NT2/D1 (cell line): ENCODE measurements at regions not wholly inside any gene's neighbourhood (a gene's known extent, or its start where the extent isn't known, plus 50 kb on each side); places are given as distances from the start of the nearest gene placed in this dataset.

Source experiments
- DNase-seq: peaks from one replicate; pipeline ENCODE4 v3.0.0-alpha.2; 2011; ENCODE audit warnings: low read depth, low spot score
- H3K27me3 ChIP-seq: 2 replicates; pipeline ENCODE4 v1.6.0; 2011; ENCODE audit warnings: mild to moderate bottlenecking; ENCODE audit not compliant: insufficient read length, insufficient read depth
- H3K36me3 ChIP-seq: 2 replicates; pipeline ENCODE4 v1.6.1; 2011; ENCODE audit warnings: mild to moderate bottlenecking, low read length, mixed read lengths; ENCODE audit not compliant: insufficient read depth, insufficient read length
- H3K4me1 ChIP-seq: 2 replicates; pipeline ENCODE4 v1.5.1; 2011; ENCODE audit not compliant: insufficient read depth, insufficient read length
- H3K4me3 ChIP-seq: 2 replicates; pipeline ENCODE4 v1.5.1; 2011; ENCODE audit warnings: low read depth; ENCODE audit not compliant: insufficient read length
- H3K9ac ChIP-seq: 2 replicates; pipeline ENCODE4 v1.6.0; 2011; ENCODE audit warnings: low read depth; ENCODE audit not compliant: insufficient read length
- H3K9me3 ChIP-seq: 2 replicates; pipeline ENCODE4 v1.5.1; 2011; ENCODE audit warnings: mild to moderate bottlenecking, low read length; ENCODE audit not compliant: insufficient read depth
- SUZ12 ChIP-seq: IDR thresholded peaks from 2 replicates; pipeline ENCODE4 v1.6.1; 2011; ENCODE audit not compliant: insufficient read length, insufficient read depth; ENCODE audit errors: extremely low read depth
- YY1 ChIP-seq: IDR thresholded peaks from 2 replicates; pipeline ENCODE4 v1.6.1; 2011; ENCODE audit not compliant: insufficient read length, insufficient read depth
- ZNF274 ChIP-seq: IDR thresholded peaks from 2 replicates; pipeline ENCODE4 v1.6.1; 2011; ENCODE audit warnings: mild to moderate bottlenecking, low read depth, low read length

DNA sequence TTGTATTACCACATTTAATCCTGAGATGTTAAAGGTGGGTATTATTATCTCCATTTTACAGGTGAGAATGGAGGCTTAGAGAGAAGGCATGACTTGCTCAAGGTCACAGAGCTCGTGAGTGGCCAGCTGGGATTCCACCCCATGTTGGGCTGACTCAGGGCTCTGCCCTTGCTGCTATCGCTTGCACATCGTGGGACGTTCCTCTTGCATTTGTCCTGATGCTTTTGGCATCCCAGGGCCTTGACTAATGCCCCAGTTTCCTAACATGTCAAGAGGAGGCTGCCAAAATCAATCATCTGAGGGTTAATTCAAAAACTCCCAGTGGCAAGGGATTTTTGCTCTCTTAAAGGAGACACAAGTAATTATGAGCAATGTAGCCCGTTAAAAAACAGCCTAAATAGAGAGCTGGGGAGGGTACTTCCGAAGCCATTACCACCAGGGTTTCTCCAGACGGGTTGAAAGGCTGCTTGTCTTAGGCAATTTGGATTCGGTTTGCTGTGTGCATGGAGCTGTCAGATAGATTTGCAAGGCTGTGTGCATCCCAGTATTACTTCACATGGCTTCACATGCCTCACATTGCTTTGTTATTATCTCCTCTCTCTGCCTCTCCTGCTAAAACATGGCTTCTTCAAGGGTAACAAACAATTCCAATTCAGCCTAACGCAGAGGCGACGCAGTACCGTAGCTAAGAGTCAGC is 347.4 kb downstream of the DRD1 start:
- Histone ChIP-seq H3K36me3 (no peaks in the 10 kb centered on the region), H3K9me3 (no peaks in the 10 kb centered on the region), H3K9ac (no peak overlapping the region), H3K27me3 (no peaks in the 10 kb centered on the region), H3K4me1 (no peaks in the 10 kb centered on the region), H3K4me3 (no peak overlapping the region)
- no peak for TF ChIP-seq YY1
- TF ChIP-seq SUZ12, result no peak
- TF ChIP-seq ZNF274, result no peak
- DNase-seq, result no peak

DNA sequence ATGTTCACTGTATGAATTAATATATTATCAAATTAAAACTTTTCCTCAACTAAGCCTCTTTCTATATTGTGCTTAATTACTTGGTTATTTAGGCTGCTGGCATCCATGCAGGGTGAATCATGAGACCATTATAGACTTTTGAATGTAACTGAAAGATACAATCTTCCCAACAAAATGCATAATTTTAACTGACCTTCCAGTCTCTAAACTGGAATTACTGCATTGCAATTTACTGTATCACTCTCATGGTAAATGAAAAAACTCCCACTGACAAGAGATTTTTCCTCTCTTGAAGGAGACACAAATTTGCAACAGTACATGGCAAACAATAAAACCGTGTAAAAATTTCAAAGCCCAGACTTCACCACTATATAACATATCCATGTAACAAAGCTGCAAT is 349.5 kb downstream of the DRD1 start:
- H3K9ac ChIP-seq, result no peak overlapping the region
- H3K4me1 ChIP-seq, result no peaks in the 10 kb centered on the region
- no peaks in the 10 kb centered on the region for H3K27me3 ChIP-seq
- H3K9me3 ChIP-seq, result no peaks in the 10 kb centered on the region
- TF ChIP-seq ZNF274 (no peak), YY1 (no peak), SUZ12 (no peak)
- no peak overlapping the region for H3K4me3 ChIP-seq
- H3K36me3 ChIP-seq, result no peaks in the 10 kb centered on the region
- no peak for DNase-seq

DNA sequence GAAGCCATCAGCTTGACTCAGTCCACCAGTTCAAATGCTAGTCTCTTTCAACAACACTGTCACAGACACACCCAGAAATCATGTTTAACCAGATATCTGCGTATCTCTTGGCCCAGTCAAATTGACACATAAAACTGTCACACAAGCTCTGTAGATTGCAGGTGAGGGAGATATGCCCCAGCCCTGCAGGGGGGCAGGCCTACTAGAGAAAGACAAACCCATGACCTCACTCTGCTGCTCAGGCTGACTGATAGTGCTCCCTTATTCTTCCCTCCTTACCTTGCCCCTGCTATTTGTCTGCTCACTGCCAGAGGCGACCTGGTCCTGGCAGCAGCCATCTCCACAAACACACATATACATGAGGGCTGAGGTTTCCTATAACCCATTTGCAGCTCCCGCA is 351.3 kb downstream of the DRD1 start:
- Histone ChIP-seq H3K4me3 (no peak overlapping the region), H3K9ac (no peak overlapping the region), H3K27me3 (no peaks in the 10 kb centered on the region), H3K9me3 (no peaks in the 10 kb centered on the region), H3K36me3 (no peaks in the 10 kb centered on the region), H3K4me1 (no peaks in the 10 kb centered on the region)
- no peak for DNase-seq
- TF ChIP-seq SUZ12 (no peak), ZNF274 (no peak), YY1 (no peak)

DNA sequence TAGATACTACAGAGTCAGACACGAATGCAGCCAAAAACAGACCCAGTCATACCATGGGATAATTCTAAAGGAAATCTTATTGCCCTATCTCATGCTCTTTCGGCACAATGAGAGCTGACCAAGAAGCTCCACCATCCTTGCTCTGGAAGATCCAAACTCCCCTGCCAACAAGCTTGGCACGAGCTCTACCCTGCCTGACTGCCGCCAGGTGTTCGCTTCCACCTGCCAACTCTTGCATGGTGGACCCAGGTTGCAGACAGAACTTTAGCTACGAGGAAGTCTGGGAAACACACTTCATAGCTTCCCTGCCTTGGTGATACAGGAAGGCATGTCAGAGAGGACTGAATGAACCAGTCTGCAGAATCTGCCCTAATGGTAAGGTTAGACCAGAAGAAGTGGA is 355.0 kb downstream of the DRD1 start:
- no peak overlapping the region for H3K4me3 ChIP-seq
- no peaks in the 10 kb centered on the region for H3K4me1 ChIP-seq
- TF ChIP-seq ZNF274 (no peak), SUZ12 (no peak), YY1 (no peak)
- no peaks in the 10 kb centered on the region for H3K27me3 ChIP-seq
- no peak for DNase-seq
- no peaks in the 10 kb centered on the region for H3K9me3 ChIP-seq
- no peak overlapping the region for H3K9ac ChIP-seq
- no peaks in the 10 kb centered on the region for H3K36me3 ChIP-seq

DNA sequence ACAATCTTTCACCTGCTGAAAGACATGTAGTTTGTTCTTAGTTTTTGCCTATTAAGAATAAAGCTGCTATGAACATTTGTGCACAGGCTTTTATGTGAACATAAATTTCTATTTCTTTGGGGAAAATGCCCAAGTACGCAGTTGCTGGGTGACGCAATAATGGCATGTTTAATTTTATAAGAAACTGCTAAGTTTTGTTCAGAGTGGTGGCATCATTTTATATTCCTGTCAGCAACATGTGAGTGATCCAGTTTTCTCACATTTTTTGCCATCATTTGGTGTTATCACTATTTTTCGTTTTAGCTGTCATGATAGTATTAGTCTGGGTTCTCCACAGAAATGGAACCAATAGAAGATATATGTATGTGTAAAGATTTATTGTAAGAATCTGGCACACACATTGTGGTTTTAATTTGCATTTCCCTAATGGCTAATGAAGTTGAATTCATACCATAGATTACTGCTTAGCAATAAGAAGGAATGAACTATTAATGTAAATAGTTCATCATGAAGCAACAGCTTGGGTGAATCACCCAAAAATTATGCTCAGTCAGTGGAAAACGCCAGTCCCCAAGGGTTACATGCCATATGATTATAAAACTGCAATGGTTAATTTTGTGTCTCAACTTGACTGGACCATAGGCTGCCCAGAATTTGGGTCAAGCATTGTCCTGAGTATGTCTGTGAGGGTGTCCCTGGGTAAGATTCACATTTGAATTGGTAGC is 358.6 kb downstream of the MSX2 start:
- H3K9me3 ChIP-seq, result no peaks in the 10 kb centered on the region
- TF ChIP-seq ZNF274 (no peak), SUZ12 (no peak), YY1 (no peak)
- DNase-seq, result no peak
- H3K9ac ChIP-seq, result no peak overlapping the region
- no peaks in the 10 kb centered on the region for H3K36me3 ChIP-seq
- no peaks in the 10 kb centered on the region for H3K4me1 ChIP-seq
- no peak overlapping the region for H3K4me3 ChIP-seq
- no peaks in the 10 kb centered on the region for H3K27me3 ChIP-seq

DNA sequence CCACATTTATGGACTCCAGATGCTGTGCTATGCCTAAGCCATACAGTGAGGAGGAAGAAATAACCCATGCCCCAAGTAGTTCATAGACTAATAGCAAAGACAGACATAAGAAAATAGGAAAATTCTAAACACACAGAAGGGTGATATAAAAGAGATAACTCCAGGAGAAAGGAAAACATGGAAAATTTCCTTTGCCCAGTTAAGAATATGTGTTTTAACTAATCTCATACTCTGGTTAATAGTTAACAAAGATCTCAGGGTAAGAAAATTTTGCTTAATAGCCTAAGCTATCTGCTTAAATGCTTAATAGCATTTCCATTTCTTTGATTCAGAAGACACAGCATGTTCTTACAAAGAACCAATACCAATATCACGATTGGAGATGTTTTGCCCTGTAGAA is 358.0 kb downstream of the MSX2 start:
- Histone ChIP-seq H3K27me3 (no peaks in the 10 kb centered on the region), H3K4me1 (no peaks in the 10 kb centered on the region), H3K9ac (no peak overlapping the region), H3K36me3 (no peaks in the 10 kb centered on the region), H3K9me3 (no peaks in the 10 kb centered on the region), H3K4me3 (no peak overlapping the region)
- no peak for DNase-seq
- TF ChIP-seq YY1, result no peak
- no peak for TF ChIP-seq ZNF274
- no peak for TF ChIP-seq SUZ12

DNA sequence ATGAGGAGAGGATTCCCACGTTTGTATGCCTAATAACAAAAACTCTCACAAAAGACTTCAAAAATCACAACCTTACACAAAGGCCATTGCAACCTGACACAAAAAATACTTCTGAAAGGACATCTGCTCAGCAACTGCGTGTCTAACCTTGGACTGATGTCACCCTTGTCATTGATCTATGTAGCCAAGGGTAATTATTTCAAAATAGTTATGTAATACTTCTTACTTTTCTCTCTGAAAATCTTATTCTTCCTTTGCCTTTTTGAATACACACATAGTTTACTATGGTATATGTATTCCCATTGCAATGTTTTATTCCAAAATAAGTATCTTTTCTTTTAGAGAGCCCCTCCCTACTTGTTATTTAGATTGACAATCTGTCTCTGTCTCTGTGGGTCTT is 355.3 kb downstream of the MSX2 start:
- TF ChIP-seq ZNF274 (no peak), YY1 (no peak), SUZ12 (no peak)
- H3K9ac ChIP-seq, result no peak overlapping the region
- no peak overlapping the region for H3K4me3 ChIP-seq
- H3K36me3 ChIP-seq, result no peaks in the 10 kb centered on the region
- no peak for DNase-seq
- H3K27me3 ChIP-seq, result no peaks in the 10 kb centered on the region
- no peaks in the 10 kb centered on the region for H3K4me1 ChIP-seq
- H3K9me3 ChIP-seq, result peaks cover 16% of the 10 kb centered on the region
